ENCODE measurements at regions not wholly inside any gene's neighbourhood (a gene's known extent, or its start where the extent isn't known, plus 50 kb on each side); places are given as distances from the start of the nearest gene placed in this dataset.

DNA sequence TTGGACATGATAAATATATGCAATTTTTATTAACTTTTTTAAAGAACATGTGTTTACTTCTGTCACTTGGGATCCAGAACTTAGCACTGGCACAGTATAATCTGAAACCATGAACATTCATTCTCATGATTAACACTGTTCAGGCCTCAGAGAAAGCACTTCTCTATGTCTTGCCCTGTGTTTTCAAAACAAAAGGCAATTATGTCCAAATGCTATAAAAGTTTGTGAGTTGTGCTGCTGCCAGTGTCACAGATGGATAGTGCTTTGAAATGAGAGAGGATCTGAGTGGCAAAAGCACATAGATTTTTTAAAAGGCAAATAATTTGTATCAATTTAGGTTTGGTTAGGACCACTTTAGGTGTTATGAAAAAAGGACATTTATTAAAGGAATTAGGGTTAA lies 470.5 kb upstream of the FAM98A start:
- DNase-seq: no peak
- intact Hi-C loops (cut with DNase I): no loop called here
- H3K4me3 ChIP-seq: no peak overlapping the region

DNA sequence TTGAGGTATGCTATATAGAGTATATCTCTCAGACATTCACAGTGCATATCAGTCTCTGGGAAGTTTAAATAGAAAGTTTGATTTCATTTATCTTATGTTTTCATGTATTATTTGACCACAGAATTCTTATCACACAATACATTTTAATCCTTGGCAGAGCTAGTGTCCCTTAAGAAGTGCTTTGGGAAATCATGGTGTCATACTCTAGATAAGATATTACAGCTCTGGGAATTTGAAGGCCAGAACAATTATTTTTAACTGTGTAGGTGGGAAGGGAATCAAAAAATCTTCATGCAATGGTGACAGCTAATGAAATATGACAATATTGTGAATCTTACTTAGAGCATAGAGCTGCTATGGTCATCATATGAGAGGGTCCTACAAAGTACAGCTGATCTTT lies 451.3 kb upstream of the FAM98A start:
- H3K27ac ChIP-seq: no peak overlapping the region
- H3K9me3 ChIP-seq: no peaks in the 10 kb centered on the region
- ATAC-seq (peak in 1 of 4 donors; percentile 51), DNase-seq (no peak)
- intact Hi-C loops (cut with DNase I): no loop called here
- no peaks in the 10 kb centered on the region for H3K27me3 ChIP-seq
- no peaks in the 10 kb centered on the region for H3K4me1 ChIP-seq
- H3K4me3 ChIP-seq: no peak overlapping the region
- no peak for TF ChIP-seq POLR2A (IDR thresholded peaks at IDR 0.05)
- TF ChIP-seq, protein P1, sequence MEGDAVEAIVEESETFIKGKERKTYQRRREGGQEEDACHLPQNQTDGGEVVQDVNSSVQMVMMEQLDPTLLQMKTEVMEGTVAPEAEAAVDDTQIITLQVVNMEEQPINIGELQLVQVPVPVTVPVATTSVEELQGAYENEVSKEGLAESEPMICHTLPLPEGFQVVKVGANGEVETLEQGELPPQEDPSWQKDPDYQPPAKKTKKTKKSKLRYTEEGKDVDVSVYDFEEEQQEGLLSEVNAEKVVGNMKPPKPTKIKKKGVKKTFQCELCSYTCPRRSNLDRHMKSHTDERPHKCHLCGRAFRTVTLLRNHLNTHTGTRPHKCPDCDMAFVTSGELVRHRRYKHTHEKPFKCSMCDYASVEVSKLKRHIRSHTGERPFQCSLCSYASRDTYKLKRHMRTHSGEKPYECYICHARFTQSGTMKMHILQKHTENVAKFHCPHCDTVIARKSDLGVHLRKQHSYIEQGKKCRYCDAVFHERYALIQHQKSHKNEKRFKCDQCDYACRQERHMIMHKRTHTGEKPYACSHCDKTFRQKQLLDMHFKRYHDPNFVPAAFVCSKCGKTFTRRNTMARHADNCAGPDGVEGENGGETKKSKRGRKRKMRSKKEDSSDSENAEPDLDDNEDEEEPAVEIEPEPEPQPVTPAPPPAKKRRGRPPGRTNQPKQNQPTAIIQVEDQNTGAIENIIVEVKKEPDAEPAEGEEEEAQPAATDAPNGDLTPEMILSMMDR (IDR thresholded peaks at IDR 0.05): no peak
- H3K36me3 ChIP-seq: no peaks in the 10 kb centered on the region

More for the DNA sequence above, 470.5 kb upstream of the FAM98A start:
- ATAC-seq: no peak
- Histone ChIP-seq H3K36me3 (no peaks in the 10 kb centered on the region), H3K27ac (no peak overlapping the region), H3K27me3 (no peaks in the 10 kb centered on the region), H3K4me1 (no peaks in the 10 kb centered on the region), H3K9me3 (no peaks in the 10 kb centered on the region)
- no peak for TF ChIP-seq POLR2A (IDR thresholded peaks at IDR 0.05)
- TF ChIP-seq, protein P1 (IDR thresholded peaks at IDR 0.05): no peak

DNA sequence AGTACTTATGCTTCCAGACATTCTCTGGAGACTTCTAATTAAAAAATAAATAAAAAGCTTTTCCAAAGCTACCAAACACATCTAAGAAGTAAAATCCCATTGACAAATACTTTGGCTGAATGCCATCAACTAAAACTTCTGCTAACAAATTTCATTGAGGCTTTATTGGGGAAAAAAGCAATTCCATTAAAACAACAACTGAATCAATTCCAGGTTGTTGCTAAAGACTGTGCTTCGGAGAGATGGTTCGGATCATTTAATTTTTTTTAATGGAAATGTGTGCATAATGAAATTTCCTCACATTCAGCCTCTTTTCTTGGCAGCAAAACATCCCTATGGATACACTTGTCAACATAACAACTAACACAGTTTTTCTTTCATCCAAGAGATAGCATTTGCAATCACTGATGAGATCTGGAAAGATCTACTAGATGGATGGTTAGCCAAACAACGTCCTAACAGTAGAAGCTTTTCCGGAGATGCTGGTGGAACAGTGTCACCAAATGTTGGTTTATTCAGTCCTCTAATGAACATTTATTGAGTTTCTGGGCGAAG lies 446.1 kb upstream of the FAM98A start:
- intact Hi-C loops (cut with DNase I): no loop called here
- H3K27ac ChIP-seq: no peak overlapping the region
- DNase-seq (no peak), ATAC-seq (no peak)
- no peaks in the 10 kb centered on the region for H3K9me3 ChIP-seq
- no peak overlapping the region for H3K4me3 ChIP-seq
- no peaks in the 10 kb centered on the region for H3K36me3 ChIP-seq
- TF ChIP-seq POLR2A (IDR thresholded peaks at IDR 0.05): no peak
- TF ChIP-seq, protein P1 (IDR thresholded peaks at IDR 0.05): no peak
- H3K4me1 ChIP-seq: no peaks in the 10 kb centered on the region
- H3K27me3 ChIP-seq: no peaks in the 10 kb centered on the region
- 77 to 80% (median 78%) methylated on average over 5 of the region's 5 CpGs for WGBS, 4 donors

DNA sequence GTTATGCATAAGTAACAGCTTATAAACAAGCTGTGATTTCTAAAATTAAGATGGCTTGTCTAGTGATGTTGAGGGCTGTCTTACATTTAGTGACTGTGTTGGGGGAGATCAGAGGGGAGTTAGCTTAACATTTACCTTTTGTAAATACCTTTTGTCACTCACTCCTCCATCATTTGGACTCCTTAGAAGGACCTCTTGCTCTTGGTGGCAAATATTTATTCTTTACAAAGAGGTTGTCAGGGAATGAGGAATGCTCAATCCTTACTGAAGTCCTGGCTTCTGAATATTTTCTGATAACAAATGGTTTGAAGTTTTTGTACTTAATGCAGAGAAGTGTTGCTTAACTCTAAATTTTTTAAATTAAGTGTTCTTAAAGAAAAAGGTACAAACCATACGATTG lies 438.8 kb upstream of the FAM98A start:
- DNase-seq (no peak), ATAC-seq (no peak)
- Histone ChIP-seq H3K4me1 (no peaks in the 10 kb centered on the region), H3K4me3 (no peak overlapping the region), H3K9me3 (no peaks in the 10 kb centered on the region), H3K27ac (no peak overlapping the region), H3K36me3 (no peaks in the 10 kb centered on the region), H3K27me3 (no peaks in the 10 kb centered on the region)
- intact Hi-C loops (cut with DNase I): no loop called here
- 79 to 89% (median 82%) methylated on average over 1 of the region's 1 CpG for WGBS, 4 donors
- TF ChIP-seq, protein P1 (IDR thresholded peaks at IDR 0.05): no peak
- TF ChIP-seq POLR2A (IDR thresholded peaks at IDR 0.05): no peak
